Prostate gland (tissue), 2 donors: ENCODE measurements at regions not wholly inside any gene's neighbourhood (a gene's known extent, or its start where the extent isn't known, plus 50 kb on each side); places are given as distances from the start of the nearest gene placed in this dataset.
"Not testable (repeated sequence)": the region's sequence is repeated elsewhere in the genome, so short reads cannot be mapped to it uniquely, and the experiment has no call there.

Source experiments
- DNase-seq: peaks from one replicate; pipeline ENCODE4 v3.0.0-alpha.2; 2019; ENCODE audit warnings: low spot score
- H3K27ac ChIP-seq, 2 donors: fragments of 200-600 bp; sonication (generic); 2 replicates each; pipeline ENCODE4 v1.5.1; 2017 to 2019
- H3K27me3 ChIP-seq: fragments of 200-600 bp; sonication (generic); replicated peaks from 2 replicates; pipeline ENCODE4 v1.5.1; 2019; ENCODE audit not compliant: insufficient read depth
- H3K36me3 ChIP-seq, 2 donors: fragments of 200-600 bp; sonication (generic); 1 replicate in 1 of 2; 2 replicates in 1 of 2; pipeline versions ENCODE4 v1.5.1 to v1.8.1; 2017 to 2019
- H3K4me1 ChIP-seq: fragments of 200-600 bp; sonication (generic); replicated peaks from 2 replicates; pipeline ENCODE4 v1.5.1; 2019
- H3K4me3 ChIP-seq, 2 donors: fragments of 200-600 bp; sonication (generic); 2 replicates each; pipeline ENCODE4 v1.5.1; 2017 to 2019
- H3K9me3 ChIP-seq: fragments of 200-600 bp; sonication (generic); 2 replicates; pipeline ENCODE4 v1.5.1; 2017
- POLR2A ChIP-seq: fragments of 450-650 bp; IDR thresholded peaks from one replicate; pipeline ENCODE4 v1.6.1; 2016; ENCODE audit warnings: antibody characterized with exemption, mild to moderate bottlenecking
- POLR2AphosphoS5 ChIP-seq: sonication (generic); formaldehyde crosslinking; IDR thresholded peaks from one replicate; pipeline ENCODE4 v1.6.1; 2017; ENCODE audit warnings: antibody characterized with exemption
- WGBS: methylation state at CpG from one replicate; pipeline ENCODE4 v1.1.5; 2018; 5-methylcytosine and 5-hydroxymethylcytosine counted together
- intact Hi-C: fragments of 100-400 bp; cut with DNase I; formaldehyde crosslinking; loops from one replicate; pipeline ENCODE4 v1.14.2; 2022
- TF ChIP-seq, protein P1 (sequence below), 4 experiments: fragments of 200-600 bp in 2 of 4; fragments of 450-650 bp in 2 of 4; sonication (generic) in 2 of 4; IDR thresholded peaks; 1 replicate in 3 of 4; 2 replicates in 1 of 4; pipeline ENCODE4 v1.5.1; 2016 to 2019; ENCODE audit warnings: antibody characterized with exemption in 4 of 4, mild to moderate bottlenecking in 2 of 4, moderate library complexity in 2 of 4

GRCh38 chr1:58197811-58198210 lies 348.7 kb downstream of the OMA1 start:
- H3K9me3 ChIP-seq, result no peaks in the 10 kb centered on the region
- H3K4me3 ChIP-seq, result no peak overlapping the region
- 85% methylated on average over 1 of the region's 1 CpG for WGBS
- intact Hi-C loops, result no loop called here
- H3K27me3 ChIP-seq, result no peaks in the 10 kb centered on the region
- H3K27ac ChIP-seq, result no peak overlapping the region
- TF ChIP-seq, protein P1, sequence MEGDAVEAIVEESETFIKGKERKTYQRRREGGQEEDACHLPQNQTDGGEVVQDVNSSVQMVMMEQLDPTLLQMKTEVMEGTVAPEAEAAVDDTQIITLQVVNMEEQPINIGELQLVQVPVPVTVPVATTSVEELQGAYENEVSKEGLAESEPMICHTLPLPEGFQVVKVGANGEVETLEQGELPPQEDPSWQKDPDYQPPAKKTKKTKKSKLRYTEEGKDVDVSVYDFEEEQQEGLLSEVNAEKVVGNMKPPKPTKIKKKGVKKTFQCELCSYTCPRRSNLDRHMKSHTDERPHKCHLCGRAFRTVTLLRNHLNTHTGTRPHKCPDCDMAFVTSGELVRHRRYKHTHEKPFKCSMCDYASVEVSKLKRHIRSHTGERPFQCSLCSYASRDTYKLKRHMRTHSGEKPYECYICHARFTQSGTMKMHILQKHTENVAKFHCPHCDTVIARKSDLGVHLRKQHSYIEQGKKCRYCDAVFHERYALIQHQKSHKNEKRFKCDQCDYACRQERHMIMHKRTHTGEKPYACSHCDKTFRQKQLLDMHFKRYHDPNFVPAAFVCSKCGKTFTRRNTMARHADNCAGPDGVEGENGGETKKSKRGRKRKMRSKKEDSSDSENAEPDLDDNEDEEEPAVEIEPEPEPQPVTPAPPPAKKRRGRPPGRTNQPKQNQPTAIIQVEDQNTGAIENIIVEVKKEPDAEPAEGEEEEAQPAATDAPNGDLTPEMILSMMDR (IDR thresholded peaks at IDR 0.05), result no peak
- no peak for TF ChIP-seq POLR2AphosphoS5
- no peak for TF ChIP-seq POLR2A
- H3K36me3 ChIP-seq, result no peaks in the 10 kb centered on the region
- DNase-seq, result no peak
- H3K4me1 ChIP-seq, result no peaks in the 10 kb centered on the region

GRCh38 chr1:58190267-58190988 lies 356.1 kb downstream of the OMA1 start:
- 62% methylated on average over 10 of the region's 10 CpGs for WGBS
- H3K4me1 ChIP-seq, result no peaks in the 10 kb centered on the region
- no peak for DNase-seq
- H3K4me3 ChIP-seq, result no peak overlapping the region
- no peak overlapping the region for H3K27ac ChIP-seq
- H3K27me3 ChIP-seq, result no peaks in the 10 kb centered on the region
- H3K36me3 ChIP-seq, result no peaks in the 10 kb centered on the region
- H3K9me3 ChIP-seq, result no peaks in the 10 kb centered on the region
- intact Hi-C loops, result no loop called here
- TF ChIP-seq, protein P1 (IDR thresholded peaks at IDR 0.05), result no peak
- no peak for TF ChIP-seq POLR2A
- no peak for TF ChIP-seq POLR2AphosphoS5

- H3K4me3 ChIP-seq, result no peak overlapping the region
- no peaks in the 10 kb centered on the region for H3K36me3 ChIP-seq
- no peaks in the 10 kb centered on the region for H3K27me3 ChIP-seq
- intact Hi-C loops, result no loop called here
- H3K27ac ChIP-seq, result no peak overlapping the region
- TF ChIP-seq POLR2AphosphoS5 (no peak), POLR2A (no peak)
- TF ChIP-seq, protein P1 (IDR thresholded peaks at IDR 0.05), result no peak
- no peaks in the 10 kb centered on the region for H3K4me1 ChIP-seq
- H3K9me3 ChIP-seq, result no peaks in the 10 kb centered on the region
- DNase-seq, result no peak
- WGBS, result 93% methylated on average over 3 of the region's 3 CpGs
Measured at GRCh38 chr1:58189453-58189852, 357.1 kb downstream of the OMA1 start.

- intact Hi-C loops, result no loop called here
- Histone ChIP-seq H3K4me3 (no peak overlapping the region), H3K9me3 (no peaks in the 10 kb centered on the region), H3K4me1 (no peaks in the 10 kb centered on the region), H3K36me3 (no peaks in the 10 kb centered on the region), H3K27ac (no peak overlapping the region), H3K27me3 (no peaks in the 10 kb centered on the region)
- DNase-seq, result peak; percentile 55
- TF ChIP-seq POLR2A (no peak), POLR2AphosphoS5 (peak; percentile 85)
- TF ChIP-seq, protein P1 (IDR thresholded peaks at IDR 0.05), result no peak
- WGBS, result 28% methylated on average over 2 of the region's 2 CpGs
Measured at GRCh38 chr1:58183286-58183685, 363.2 kb downstream of the OMA1 start.

DNA sequence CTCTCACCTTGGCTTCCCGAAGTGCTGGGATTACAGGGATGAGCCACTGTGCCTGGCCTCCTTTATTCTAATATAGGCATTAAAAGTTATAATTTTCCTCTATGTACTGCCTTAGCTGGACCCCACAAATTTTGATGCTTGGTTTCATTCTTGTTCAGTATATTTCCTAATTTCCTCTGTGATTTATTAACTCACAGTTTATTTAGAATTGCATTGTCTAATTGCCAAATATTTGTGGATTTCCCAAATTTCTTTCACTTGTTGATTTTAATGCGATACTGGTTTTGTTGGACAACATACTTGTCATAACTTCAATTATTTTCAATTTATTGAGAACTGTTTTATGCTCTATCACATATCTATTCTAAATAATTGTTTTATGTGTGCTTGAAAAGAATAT lies 366.0 kb downstream of the OMA1 start:
- H3K27me3 ChIP-seq, result no peaks in the 10 kb centered on the region
- no peak for TF ChIP-seq POLR2A
- TF ChIP-seq POLR2AphosphoS5, result no peak
- TF ChIP-seq, protein P1 (IDR thresholded peaks at IDR 0.05), result no peak
- no peak for DNase-seq
- H3K4me1 ChIP-seq, result no peaks in the 10 kb centered on the region
- no peaks in the 10 kb centered on the region for H3K36me3 ChIP-seq
- no peaks in the 10 kb centered on the region for H3K9me3 ChIP-seq
- WGBS, result 96% methylated on average over 2 of the region's 2 CpGs
- no peak overlapping the region for H3K27ac ChIP-seq
- intact Hi-C loops, result no loop called here
- no peak overlapping the region for H3K4me3 ChIP-seq

- H3K27ac ChIP-seq, DNase-seq, H3K36me3 ChIP-seq, H3K27me3 ChIP-seq, H3K4me1 ChIP-seq, H3K4me3 ChIP-seq, H3K9me3 ChIP-seq, intact Hi-C loops: not testable (repeated sequence)
- WGBS, result 80% methylated on average over 3 of the region's 3 CpGs
Measured at GRCh38 chr1:58169160-58169559, 377.4 kb downstream of the OMA1 start.

- H3K4me1 ChIP-seq, intact Hi-C loops, H3K27ac ChIP-seq, H3K36me3 ChIP-seq, H3K9me3 ChIP-seq, H3K27me3 ChIP-seq, DNase-seq, H3K4me3 ChIP-seq: not testable (repeated sequence)
- 100% methylated on average over 1 of the region's 1 CpG for WGBS
Measured at GRCh38 chr1:58167131-58167530, 379.4 kb downstream of the OMA1 start.
